Renal cortical epithelial cell (primary cell): ENCODE measurements at regions not wholly inside any gene's neighbourhood (a gene's known extent, or its start where the extent isn't known, plus 50 kb on each side); places are given as distances from the start of the nearest gene placed in this dataset.
"Not testable (repeated sequence)": the region's sequence is repeated elsewhere in the genome, so short reads cannot be mapped to it uniquely, and the experiment has no call there.

Experiments
- DNase-seq: peaks from one replicate; pipeline ENCODE4 v3.0.0-alpha.2; 2011; ENCODE audit warnings: low read depth

DNA sequence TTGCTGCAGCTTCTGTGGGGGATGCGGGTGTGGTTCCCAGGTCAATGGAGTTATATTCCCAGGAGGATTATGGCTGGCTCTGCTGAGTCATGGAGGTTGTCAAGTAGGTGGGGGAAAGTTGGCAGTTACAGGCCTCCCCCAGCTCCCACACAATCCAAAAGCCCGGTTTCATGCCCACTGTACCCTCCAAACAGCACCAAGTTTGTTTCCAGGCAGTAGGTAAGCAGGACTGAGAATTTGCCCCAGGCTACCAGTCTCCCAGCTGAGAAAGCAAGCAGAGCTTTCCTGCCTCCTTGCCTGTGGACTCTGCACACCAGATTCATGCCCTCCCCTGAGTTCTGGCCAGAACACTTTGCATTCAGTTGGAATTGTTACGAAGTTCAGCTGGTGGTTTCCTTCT lies 578.2 kb downstream of the MEI4 start:
- DNase-seq: no peak

- peak; percentile 5 for DNase-seq
These were observed 590.7 kb downstream of the MEI4 start for GRCh38 chr6:78243519-78243918.

- DNase-seq: no peak
These were observed 599.1 kb downstream of the MEI4 start for GRCh38 chr6:78251931-78252330.

DNA sequence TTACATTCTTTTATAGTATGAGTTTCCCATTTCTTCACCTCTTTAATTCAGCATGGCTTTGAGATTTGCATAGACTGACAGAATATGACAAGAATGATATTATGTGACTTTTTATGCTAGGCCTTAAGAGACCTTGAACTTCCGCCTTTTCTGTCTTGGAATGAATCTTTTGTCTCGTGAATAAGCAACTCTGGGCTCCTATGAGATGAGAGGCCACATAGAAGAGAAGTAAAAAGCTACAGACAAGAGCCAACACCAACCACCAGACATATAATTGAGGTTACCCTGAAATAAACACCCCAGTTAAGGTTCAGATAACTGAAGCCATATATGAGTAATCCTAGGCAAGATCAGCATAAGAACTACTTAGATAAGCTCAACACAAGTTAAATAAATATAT lies 600.8 kb downstream of the MEI4 start:
- DNase-seq: no peak

DNA sequence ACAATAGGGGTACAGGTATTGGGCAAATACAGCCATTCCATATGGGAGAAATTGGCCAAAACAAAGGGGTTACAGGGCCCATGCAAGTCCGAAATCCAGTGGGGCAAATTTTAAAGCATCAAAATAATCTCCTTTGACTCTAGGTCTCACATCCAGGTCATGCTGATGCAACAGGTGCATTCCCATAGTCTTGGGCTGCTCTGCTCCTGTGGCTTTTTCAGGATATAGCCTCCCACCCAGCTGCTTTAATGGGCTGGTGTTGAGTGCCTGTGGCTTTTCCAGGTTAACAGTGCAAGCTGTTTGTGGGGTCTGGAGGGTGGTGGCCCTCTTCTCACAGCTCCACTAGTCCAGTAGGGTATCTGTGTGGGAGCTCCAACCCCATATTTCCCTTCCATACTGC lies 607.1 kb downstream of the MEI4 start:
- DNase-seq: no peak

GRCh38 chr6:78260427-78260826 lies 606.9 kb upstream of the IRAK1BP1 start:
- DNase-seq: not testable (repeated sequence)

DNA sequence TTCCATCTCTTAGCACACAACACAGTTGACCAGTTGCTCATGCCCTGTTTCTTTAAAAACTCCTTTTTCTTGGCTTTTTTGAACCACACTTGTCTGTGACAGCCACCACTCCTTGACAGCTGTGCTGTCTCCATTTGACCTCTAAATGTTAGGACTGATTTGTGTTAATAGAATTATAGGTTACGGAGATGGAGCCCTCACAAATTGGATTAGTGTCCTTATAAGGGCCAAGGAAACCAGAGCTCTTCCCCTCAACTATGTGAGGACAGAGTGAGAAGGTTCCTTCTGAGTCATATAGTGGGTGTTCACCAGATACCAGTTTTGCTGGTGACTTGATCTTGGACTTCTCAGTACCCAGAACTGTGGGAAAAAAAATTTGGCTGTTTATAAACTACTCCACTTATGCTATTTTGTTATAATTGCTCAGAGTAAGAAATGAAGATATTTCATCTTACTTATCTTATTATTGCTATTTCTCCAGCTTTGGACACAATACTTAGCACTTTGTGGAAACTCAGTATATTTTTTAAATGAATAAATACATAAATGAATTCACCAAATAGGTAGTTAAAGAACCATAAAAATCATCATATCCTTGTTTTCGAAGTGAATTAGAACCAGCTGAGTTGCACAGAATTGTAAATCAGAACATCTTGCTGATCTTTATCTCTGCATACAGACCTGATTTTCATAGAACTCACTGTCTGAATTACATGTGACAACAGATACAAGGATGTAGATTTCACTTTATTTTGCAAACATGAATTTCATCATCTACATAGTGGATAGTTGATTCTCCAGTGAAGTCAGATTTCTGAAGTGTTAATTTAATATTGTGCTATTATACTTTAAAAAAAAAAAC lies 598.5 kb upstream of the IRAK1BP1 start:
- DNase-seq: no peak

GRCh38 chr6:78300885-78301284 lies 566.5 kb upstream of the IRAK1BP1 start:
- DNase-seq: no peak

DNA sequence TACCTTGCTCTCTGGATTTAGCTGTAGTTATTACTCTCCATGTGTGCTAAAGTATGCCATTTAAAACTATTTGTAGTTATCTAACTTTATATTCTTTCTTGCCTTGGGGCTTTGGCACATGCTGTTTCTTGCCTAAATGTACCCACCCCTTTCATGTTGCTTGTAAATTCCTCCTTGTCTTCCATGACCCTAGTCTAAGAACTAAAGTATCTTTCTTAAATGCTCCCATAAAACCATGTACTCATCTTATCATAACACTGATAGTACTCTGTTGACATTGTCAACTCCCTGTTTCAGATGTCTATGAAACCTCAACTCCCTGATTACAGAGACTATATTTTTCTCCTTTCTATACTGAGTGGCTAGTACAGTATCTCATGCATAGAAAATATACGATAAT lies 564.9 kb upstream of the IRAK1BP1 start:
- DNase-seq: no peak

DNA sequence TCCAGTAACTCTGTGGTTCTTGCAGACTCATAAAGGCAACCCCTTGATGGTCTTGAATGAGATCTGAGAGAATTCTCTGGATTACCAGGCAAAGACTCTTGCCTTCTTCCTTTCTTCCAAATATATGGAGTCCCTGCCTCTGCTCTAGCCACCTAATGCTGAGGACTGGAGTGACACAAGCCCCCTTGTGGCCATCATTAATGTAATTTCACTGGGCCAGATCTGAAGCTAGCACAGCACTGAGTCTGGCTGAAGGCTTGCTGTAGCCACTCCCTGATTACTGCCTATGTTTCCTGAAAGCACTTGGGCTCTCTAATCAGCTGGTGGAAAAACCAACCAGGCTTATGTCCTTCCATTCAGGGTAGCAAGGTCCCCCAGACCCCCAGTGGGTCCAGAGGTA lies 559.3 kb upstream of the IRAK1BP1 start:
- DNase-seq: no peak

- no peak for DNase-seq
These were observed 545.1 kb upstream of the IRAK1BP1 start for GRCh38 chr6:78322068-78322845.

- DNase-seq: no peak
These were observed 543.1 kb upstream of the IRAK1BP1 start for GRCh38 chr6:78324213-78324612.

DNA sequence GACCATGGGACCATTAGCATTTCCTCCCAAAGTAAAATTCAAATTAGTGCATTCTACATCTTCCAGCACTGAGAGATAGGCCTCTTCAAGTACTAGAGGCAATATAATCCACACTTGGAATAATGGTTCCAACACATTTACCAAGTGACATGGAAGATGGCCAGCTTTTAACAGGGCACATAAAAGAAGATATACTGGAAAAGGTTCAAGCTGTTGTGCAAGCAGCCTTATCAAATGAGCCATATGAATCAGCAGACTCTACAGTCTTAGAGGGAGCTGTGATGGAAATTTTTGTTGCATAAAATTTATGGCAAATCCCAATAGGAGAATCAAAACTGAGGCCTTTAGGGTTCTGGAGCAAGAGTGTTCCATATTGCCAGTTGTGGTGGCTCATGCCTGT lies 526.6 kb upstream of the IRAK1BP1 start:
- no peak for DNase-seq

- no peak for DNase-seq
These were observed 521.5 kb upstream of the IRAK1BP1 start for GRCh38 chr6:78345882-78346281.

DNA sequence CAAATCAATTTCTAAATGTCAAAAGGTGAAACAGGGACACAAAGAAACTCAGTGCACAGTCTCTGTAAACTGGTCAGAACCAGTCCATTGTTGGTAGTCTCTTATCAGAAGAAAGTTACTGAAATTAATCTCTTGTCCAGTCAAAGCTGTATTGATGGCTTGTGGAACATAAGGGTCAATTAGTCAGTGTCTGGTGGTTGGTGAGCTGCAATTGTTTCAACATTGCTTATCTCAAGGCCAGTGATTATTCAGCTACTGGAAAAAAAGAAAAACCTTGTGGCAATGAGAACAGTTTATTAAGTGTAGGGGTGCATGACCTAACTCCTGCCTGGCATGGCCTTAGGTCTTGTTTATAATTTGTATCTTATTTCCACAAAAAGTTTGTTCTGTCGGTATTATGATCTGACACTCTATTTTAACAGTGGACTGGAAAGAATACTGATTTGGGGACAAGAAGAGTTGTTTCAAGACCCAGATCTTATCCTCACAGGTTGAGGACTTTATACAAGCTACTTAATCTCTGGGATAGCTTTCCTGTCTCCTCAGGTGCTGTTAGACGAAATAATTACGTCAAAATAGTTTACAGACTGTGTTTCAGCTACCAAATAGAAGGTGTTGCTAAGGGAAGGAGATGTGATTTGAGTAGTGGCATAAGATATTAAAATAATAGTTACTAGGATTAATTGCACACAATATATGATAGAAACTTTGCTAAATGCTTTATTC lies 520.0 kb upstream of the IRAK1BP1 start:
- no peak for DNase-seq

DNA sequence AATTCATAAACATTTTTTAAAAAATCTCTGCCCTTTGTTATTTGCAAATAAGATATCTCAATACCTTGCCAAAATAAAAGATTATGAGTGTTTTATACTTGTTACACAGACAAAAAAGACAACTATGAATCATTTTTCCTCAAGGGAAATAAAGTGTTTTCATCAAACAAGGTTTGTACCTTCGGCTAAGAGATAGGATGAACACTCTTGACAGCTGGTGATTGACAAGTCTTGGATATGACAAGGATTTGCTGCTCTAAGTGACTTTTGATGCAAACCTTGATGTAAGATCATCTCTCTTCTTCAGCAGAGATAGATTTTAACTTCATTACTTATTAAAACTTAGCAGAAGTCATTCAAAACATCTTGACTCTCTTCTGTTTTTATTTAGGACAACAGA lies 514.3 kb upstream of the IRAK1BP1 start:
- no peak for DNase-seq

DNA sequence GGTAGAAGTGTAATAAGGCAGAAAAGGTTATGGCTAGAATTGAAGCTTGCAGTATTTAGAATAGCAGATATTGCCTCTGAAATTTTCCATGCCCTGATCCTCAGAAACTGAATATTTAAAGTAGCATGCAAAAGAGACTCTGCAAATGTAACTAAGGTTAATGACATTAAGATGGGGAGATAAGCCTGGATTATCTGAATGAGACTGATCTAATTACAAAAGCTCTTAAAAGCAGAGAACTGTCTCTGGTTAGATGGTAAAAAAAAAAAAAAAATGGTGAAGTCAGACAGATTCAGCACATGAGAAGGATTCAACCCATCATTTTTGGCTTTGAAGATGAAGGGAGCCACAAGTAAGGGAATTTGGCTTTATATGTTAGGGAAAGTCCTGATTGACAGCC lies 503.7 kb upstream of the IRAK1BP1 start:
- DNase-seq: no peak

DNA sequence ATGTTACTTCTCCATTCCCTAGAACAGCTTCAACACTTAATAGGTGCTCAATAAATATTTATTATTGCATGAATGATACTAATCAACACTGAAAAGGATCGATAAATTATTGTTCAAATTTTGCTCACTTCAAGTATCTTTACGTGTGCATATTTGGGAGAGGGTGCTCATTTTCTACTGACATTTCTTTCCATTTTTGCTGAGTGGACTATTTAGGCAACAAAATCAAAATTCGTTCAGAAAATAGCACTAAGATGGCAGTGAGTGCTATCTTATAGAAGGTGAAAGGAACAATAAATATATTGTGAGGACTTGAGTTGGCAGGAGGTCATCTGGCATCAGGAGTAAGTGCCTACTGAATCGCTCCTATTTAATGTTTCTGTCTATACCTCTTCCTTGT lies 501.9 kb upstream of the IRAK1BP1 start:
- no peak for DNase-seq

DNA sequence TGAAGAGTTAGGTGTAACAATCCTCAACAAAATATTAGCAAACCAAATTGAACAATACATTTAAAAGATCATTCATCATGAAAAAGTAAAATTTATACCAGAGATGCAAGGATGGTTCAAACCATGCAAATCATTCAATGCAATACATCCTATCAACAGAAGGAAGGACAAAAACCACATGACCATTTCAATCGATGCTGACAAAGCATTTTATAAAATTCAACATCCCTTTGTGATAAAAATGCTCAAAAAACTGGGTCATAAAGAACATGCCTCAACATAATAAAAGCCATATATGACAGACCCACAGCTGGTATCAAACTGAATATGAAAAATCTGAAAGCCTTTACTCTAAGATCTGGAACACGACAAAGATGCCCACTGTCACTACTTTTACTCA lies 490.3 kb upstream of the IRAK1BP1 start:
- no peak for DNase-seq

DNA sequence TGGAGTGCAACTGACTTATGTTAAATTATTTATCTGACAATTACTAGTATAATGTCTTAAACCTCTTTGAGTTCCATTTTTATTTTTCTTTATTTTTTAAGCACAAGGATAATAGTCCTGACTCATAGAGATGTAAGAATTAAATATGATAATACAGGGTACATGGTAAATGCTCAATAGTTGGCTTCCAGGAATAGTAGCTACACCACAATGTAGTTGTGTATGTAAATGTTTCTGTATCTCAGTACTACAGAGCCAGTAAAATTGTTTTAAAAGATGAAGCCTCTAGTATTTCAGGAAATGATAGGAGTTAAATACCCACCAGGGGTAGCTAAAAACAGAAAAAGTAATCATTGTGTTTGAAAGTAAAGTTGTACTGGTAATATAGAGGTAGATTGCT lies 487.4 kb upstream of the IRAK1BP1 start:
- DNase-seq: no peak

GRCh38 chr6:78380541-78380940 lies 486.8 kb upstream of the IRAK1BP1 start:
- DNase-seq: no peak

DNA sequence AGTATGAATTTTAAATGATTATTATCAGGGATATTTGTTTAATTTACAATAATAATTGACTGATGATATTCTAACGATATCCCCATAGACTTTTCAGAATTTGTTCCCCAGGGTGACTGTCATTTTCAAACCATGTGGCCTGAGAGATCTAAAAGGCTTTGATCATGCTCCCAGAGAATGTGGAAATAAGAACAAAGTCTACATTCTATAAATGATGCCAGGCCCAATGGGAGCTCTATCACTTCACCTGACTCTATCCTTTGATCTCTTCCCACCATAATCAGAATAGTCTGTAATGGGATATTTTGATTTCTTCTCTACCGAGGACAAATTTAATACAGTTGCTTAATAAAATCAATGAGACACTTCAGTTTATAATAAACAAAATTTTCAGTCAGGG lies 483.4 kb upstream of the IRAK1BP1 start:
- DNase-seq: no peak

GRCh38 chr6:78386854-78387253 lies 480.5 kb upstream of the IRAK1BP1 start:
- not testable (repeated sequence) for DNase-seq
